ENCODE measurements at regions not wholly inside any gene's neighbourhood (a gene's known extent, or its start where the extent isn't known, plus 50 kb on each side); places are given as distances from the start of the nearest gene placed in this dataset.

DNA sequence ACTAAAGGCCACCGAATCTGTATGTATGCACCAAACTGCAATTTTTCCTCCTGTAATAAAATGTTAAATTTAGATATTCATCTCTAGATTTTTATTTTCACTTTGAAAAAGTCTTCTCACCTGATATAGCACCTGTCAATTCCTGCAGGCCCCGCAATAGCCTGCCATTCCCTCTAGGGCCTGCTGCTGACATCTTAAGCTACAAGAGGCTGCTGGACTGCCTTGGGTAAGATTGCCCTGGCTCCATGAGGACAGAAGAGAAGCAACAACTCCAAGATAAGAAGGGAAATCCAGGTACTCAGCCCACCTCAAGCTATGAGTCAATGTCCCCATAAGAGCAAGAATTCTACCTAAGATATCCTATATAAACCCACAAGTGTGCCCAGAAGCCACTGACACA lies 230.2 kb upstream of the AGTR2 start:
- ChIA-PET CTCF (no interaction called here), POLR2A (ENCODE audit: low non-redundant PET) (no interaction called here)
- no peaks in the 10 kb centered on the region for H3K36me3 ChIP-seq (ENCODE audit: insufficient read depth, low read length, poor library complexity, severe bottlenecking)
- intact Hi-C loops (cut with micrococcal nuclease; ENCODE audit: unreplicated experiment): no loop called here
- H3K4me3 ChIP-seq (ENCODE audit: low read depth, low read length, poor library complexity, severe bottlenecking): no peak overlapping the region
- H3K27me3 ChIP-seq (replicated peaks; ENCODE audit: insufficient read depth, low read depth, low read length, poor library complexity): peaks cover 13% of the 10 kb centered on the region
- H3K4me1 ChIP-seq (ENCODE audit: insufficient read depth, low read length, poor library complexity, severe bottlenecking): no peaks in the 10 kb centered on the region
- DNase-seq (ENCODE audit: low spot score): no peak
- no peaks in the 10 kb centered on the region for H3K9me3 ChIP-seq (ENCODE audit: low read depth, low read length, poor library complexity, severe bottlenecking)
- TF ChIP-seq, protein P1, sequence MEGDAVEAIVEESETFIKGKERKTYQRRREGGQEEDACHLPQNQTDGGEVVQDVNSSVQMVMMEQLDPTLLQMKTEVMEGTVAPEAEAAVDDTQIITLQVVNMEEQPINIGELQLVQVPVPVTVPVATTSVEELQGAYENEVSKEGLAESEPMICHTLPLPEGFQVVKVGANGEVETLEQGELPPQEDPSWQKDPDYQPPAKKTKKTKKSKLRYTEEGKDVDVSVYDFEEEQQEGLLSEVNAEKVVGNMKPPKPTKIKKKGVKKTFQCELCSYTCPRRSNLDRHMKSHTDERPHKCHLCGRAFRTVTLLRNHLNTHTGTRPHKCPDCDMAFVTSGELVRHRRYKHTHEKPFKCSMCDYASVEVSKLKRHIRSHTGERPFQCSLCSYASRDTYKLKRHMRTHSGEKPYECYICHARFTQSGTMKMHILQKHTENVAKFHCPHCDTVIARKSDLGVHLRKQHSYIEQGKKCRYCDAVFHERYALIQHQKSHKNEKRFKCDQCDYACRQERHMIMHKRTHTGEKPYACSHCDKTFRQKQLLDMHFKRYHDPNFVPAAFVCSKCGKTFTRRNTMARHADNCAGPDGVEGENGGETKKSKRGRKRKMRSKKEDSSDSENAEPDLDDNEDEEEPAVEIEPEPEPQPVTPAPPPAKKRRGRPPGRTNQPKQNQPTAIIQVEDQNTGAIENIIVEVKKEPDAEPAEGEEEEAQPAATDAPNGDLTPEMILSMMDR (conservative IDR thresholded peaks at IDR 0.05; ENCODE audit: low read depth, low read length): no peak
- no peak for TF ChIP-seq EZH2 (IDR thresholded peaks at IDR 0.05; ENCODE audit: borderline replicate concordance, low read depth, low read length, poor library complexity, severe bottlenecking)
- no TSS peak for BruUV-seq (replicated peaks)
- no peak overlapping the region for H3K27ac ChIP-seq (ENCODE audit: low read depth, low read length, poor library complexity, severe bottlenecking)

DNA sequence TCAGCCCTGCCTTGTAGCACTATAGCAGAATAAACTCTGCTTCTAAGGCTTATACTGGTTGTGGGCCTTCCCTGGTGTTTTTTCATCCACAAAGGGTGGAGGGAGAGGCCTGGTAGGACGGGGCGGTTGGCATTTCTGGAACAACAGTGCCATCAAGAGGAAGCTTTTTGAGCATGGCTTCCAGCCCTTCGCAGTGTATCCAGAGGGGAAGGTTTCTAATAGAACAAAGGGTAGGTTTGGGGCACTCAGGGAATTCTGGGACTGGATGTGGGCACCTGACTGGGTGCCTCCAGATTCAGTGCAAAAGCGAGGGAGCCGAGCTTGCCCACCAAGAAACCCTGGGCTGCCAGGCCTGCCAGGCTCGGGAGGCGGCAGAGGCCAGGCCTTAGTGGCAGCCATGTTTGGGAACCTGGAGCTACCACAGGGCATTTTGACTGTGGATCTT lies 229.6 kb upstream of the AGTR2 start:
- no peak overlapping the region for H3K4me3 ChIP-seq (ENCODE audit: low read depth, low read length, poor library complexity, severe bottlenecking)
- intact Hi-C loops (cut with micrococcal nuclease; ENCODE audit: unreplicated experiment): no loop called here
- H3K27ac ChIP-seq (ENCODE audit: low read depth, low read length, poor library complexity, severe bottlenecking): no peak overlapping the region

GRCh38 chrX:115941388-115941787 lies 229.2 kb upstream of the AGTR2 start:
- intact Hi-C loops (cut with micrococcal nuclease; ENCODE audit: unreplicated experiment): no loop called here
- H3K4me3 ChIP-seq (ENCODE audit: low read depth, low read length, poor library complexity, severe bottlenecking): no peak overlapping the region
- no peaks in the 10 kb centered on the region for H3K4me1 ChIP-seq (ENCODE audit: insufficient read depth, low read length, poor library complexity, severe bottlenecking)
- H3K27me3 ChIP-seq (replicated peaks; ENCODE audit: insufficient read depth, low read depth, low read length, poor library complexity): peaks cover 13% of the 10 kb centered on the region
- H3K9me3 ChIP-seq (ENCODE audit: low read depth, low read length, poor library complexity, severe bottlenecking): no peaks in the 10 kb centered on the region
- ChIA-PET POLR2A (ENCODE audit: low non-redundant PET) (no interaction called here), CTCF (no interaction called here)
- H3K27ac ChIP-seq (ENCODE audit: low read depth, low read length, poor library complexity, severe bottlenecking): no peak overlapping the region
- BruUV-seq (replicated peaks): no TSS peak
- DNase-seq (ENCODE audit: low spot score): no peak
- TF ChIP-seq, protein P1 (conservative IDR thresholded peaks at IDR 0.05; ENCODE audit: low read depth, low read length): no peak
- no peak for TF ChIP-seq EZH2 (IDR thresholded peaks at IDR 0.05; ENCODE audit: borderline replicate concordance, low read depth, low read length, poor library complexity, severe bottlenecking)
- H3K36me3 ChIP-seq (ENCODE audit: insufficient read depth, low read length, poor library complexity, severe bottlenecking): no peaks in the 10 kb centered on the region

More for the DNA sequence above, 229.6 kb upstream of the AGTR2 start:
- peak; percentile 74 for DNase-seq (ENCODE audit: low spot score)
- H3K36me3 ChIP-seq (ENCODE audit: insufficient read depth, low read length, poor library complexity, severe bottlenecking): no peaks in the 10 kb centered on the region
- peaks cover 13% of the 10 kb centered on the region for H3K27me3 ChIP-seq (replicated peaks; ENCODE audit: insufficient read depth, low read depth, low read length, poor library complexity)
- TF ChIP-seq EZH2 (IDR thresholded peaks at IDR 0.05; ENCODE audit: borderline replicate concordance, low read depth, low read length, poor library complexity, severe bottlenecking): no peak
- TF ChIP-seq, protein P1 (conservative IDR thresholded peaks at IDR 0.05; ENCODE audit: low read depth, low read length): peak; percentile 48
- ChIA-PET CTCF (no interaction called here), POLR2A (ENCODE audit: low non-redundant PET) (no interaction called here)
- BruUV-seq (replicated peaks): no TSS peak
- no peaks in the 10 kb centered on the region for H3K4me1 ChIP-seq (ENCODE audit: insufficient read depth, low read length, poor library complexity, severe bottlenecking)
- no peaks in the 10 kb centered on the region for H3K9me3 ChIP-seq (ENCODE audit: low read depth, low read length, poor library complexity, severe bottlenecking)

Data from A673 (cell line).